OCI-LY7 (cell line): ENCODE measurements at regions not wholly inside any gene's neighbourhood (a gene's known extent, or its start where the extent isn't known, plus 50 kb on each side); places are given as distances from the start of the nearest gene placed in this dataset.

Experiments
- BruUV-seq: library from RNA; stranded (reverse); fragments of 400-500 nt; replicated peaks from 2 replicates; lab custom pipeline; 2021; lab: Mats Ljungman, UMichigan
- CTCF ChIA-PET: fragments of 300-600 bp; sonication (Branson Sonifier 250); formaldehyde crosslinking; loops from one replicate; lab custom pipeline; 2022; ENCODE audit warnings: antibody characterized with exemption; ENCODE audit not compliant: unreplicated experiment; lab: Charles Lee
- POLR2A ChIA-PET: fragments of 300-600 bp; sonication (Branson Sonifier 250); formaldehyde crosslinking; loops from one replicate; lab custom pipeline; 2022; ENCODE audit warnings: antibody characterized with exemption; lab: Charles Lee
- DNase-seq: peaks from one replicate; pipeline ENCODE4 v3.0.0-alpha.2; 2015; ENCODE audit warnings: low spot score
- H2AFZ ChIP-seq: fragments of 200-600 bp; sonication (generic), shearing (Covaris generic); 2 replicates; pipeline ENCODE4 v1.6.1; 2014; ENCODE audit warnings: mild to moderate bottlenecking, antibody characterized with exemption, low read length, moderate library complexity
- H3K27ac ChIP-seq: fragments of 200-600 bp; sonication (generic); 2 replicates; pipeline ENCODE4 v1.5.1; 2014; ENCODE audit warnings: mixed run types, low read depth, mild to moderate bottlenecking, moderate library complexity, low read length, inconsistent platforms; ENCODE audit not compliant: poor library complexity, severe bottlenecking
- H3K36me3 ChIP-seq: fragments of 200-600 bp; sonication (generic); 2 replicates; pipeline ENCODE4 v1.6.1; 2014; ENCODE audit warnings: mild to moderate bottlenecking, antibody characterized with exemption, low read length, moderate library complexity, mixed read lengths; ENCODE audit not compliant: insufficient read depth
- H3K4me1 ChIP-seq: fragments of 200-600 bp; sonication (generic); 2 replicates; pipeline ENCODE4 v1.5.1; 2014; ENCODE audit warnings: mild to moderate bottlenecking, low read length; ENCODE audit not compliant: insufficient read depth, poor library complexity, severe bottlenecking
- H3K4me2 ChIP-seq: fragments of 200-600 bp; sonication (generic); 2 replicates; pipeline ENCODE4 v1.6.1; 2014; ENCODE audit warnings: mild to moderate bottlenecking, low read length
- H3K4me3 ChIP-seq: fragments of 200-600 bp; sonication (generic); 2 replicates; pipeline ENCODE4 v1.5.1; 2014; ENCODE audit warnings: mild to moderate bottlenecking, low read depth, low read length; ENCODE audit not compliant: poor library complexity, severe bottlenecking
- H3K79me2 ChIP-seq: fragments of 200-600 bp; sonication (generic); 2 replicates; pipeline ENCODE4 v1.6.1; 2016; ENCODE audit warnings: low read depth, mild to moderate bottlenecking, low read length, moderate library complexity, mixed read lengths; ENCODE audit not compliant: insufficient read depth
- H3K9me2 ChIP-seq: fragments of 200-600 bp; sonication (generic); 2 replicates; pipeline ENCODE4 v1.6.1; 2016; ENCODE audit warnings: mild to moderate bottlenecking, low read length, mixed read lengths; ENCODE audit not compliant: insufficient read depth
- H3K9me3 ChIP-seq: fragments of 200-600 bp; sonication (generic); 2 replicates; pipeline ENCODE4 v1.6.1; 2014; ENCODE audit warnings: mild to moderate bottlenecking, mixed run types, low read length, mixed read lengths
- H4K20me1 ChIP-seq: fragments of 200-600 bp; sonication (generic); 2 replicates; pipeline ENCODE4 v1.6.1; 2014; ENCODE audit warnings: mild to moderate bottlenecking, antibody characterized with exemption, low read length, moderate library complexity, mixed read lengths; ENCODE audit not compliant: insufficient read depth
- CTCF ChIP-seq: fragments of 200-600 bp; sonication (generic); conservative IDR thresholded peaks from 2 replicates; pipeline ENCODE4 v1.5.1; 2014; ENCODE audit warnings: mild to moderate bottlenecking, antibody characterized with exemption, low read length, moderate library complexity, mixed read lengths
- EZH2phosphoT487 ChIP-seq: fragments of 200-600 bp; sonication (generic); IDR thresholded peaks from 2 replicates; pipeline ENCODE4 v1.6.1; 2018; ENCODE audit warnings: low read depth, borderline replicate concordance, mild to moderate bottlenecking, mixed run types, antibody characterized with exemption, low read length, moderate library complexity, mixed read lengths
- intact Hi-C: fragments of 100-400 bp; cut with micrococcal nuclease; formaldehyde crosslinking; loops from one replicate; pipeline ENCODE4 v1.10.0; 2022; ENCODE audit not compliant: unreplicated experiment

- DNase-seq, result no peak
- no peak for TF ChIP-seq EZH2phosphoT487
- TF ChIP-seq CTCF, result no peak
- CTCF ChIA-PET, result no interaction called here
Measured at GRCh38 chr3:34279901-34280300, 481.5 kb downstream of the PDCD6IP start.

DNA sequence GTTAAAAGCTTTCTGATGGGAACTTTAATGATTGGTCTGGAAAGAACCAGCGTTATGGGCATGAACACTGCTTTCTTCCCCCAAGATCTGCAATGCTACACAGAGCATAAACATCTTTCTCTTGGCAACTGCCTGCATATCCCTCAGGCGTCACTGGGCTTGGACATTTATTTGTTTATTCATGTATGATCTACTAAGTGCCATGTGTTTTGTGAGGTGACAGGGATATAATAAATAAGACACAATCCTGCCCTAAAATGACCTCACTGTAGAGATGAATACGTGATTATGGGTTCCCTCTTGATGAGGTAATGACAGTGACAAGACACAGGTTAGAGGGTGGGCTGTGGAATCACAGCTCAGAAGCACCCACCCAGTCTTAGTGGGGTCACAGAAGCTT is 485.3 kb downstream of the PDCD6IP start:
- Histone ChIP-seq H3K27ac (no peak overlapping the region), H2AFZ (no peak overlapping the region), H3K4me1 (no peaks in the 10 kb centered on the region), H4K20me1 (no peaks in the 10 kb centered on the region), H3K36me3 (no peaks in the 10 kb centered on the region), H3K4me3 (no peak overlapping the region), H3K4me2 (no peak overlapping the region), H3K9me2 (no peaks in the 10 kb centered on the region), H3K79me2 (no peaks in the 10 kb centered on the region), H3K9me3 (no peaks in the 10 kb centered on the region)
- ChIA-PET POLR2A (interaction anchor here (0.5 kb wide), 1 partner anchor 39 kb away, joined by 4 read pairs; no protein-coding TSS in a partner anchor), CTCF (no interaction called here)
- TF ChIP-seq EZH2phosphoT487 (no peak), CTCF (no peak)
- no peak for DNase-seq
- no TSS peak for BruUV-seq
- intact Hi-C loops, result no loop called here

More at GRCh38 chr3:34279901-34280300, 481.5 kb downstream of the PDCD6IP start:
- Histone ChIP-seq H3K4me1 (no peaks in the 10 kb centered on the region), H3K4me2 (no peak overlapping the region), H3K4me3 (no peak overlapping the region), H3K9me3 (no peaks in the 10 kb centered on the region), H3K9me2 (no peaks in the 10 kb centered on the region), H3K79me2 (no peaks in the 10 kb centered on the region), H4K20me1 (no peaks in the 10 kb centered on the region), H3K36me3 (no peaks in the 10 kb centered on the region), H3K27ac (no peak overlapping the region), H2AFZ (no peak overlapping the region)
- no TSS peak for BruUV-seq
- POLR2A ChIA-PET, result interaction anchor here (0.6 to 0.8 kb wide), 2 partner anchors 11 to 1447 kb away, joined by 4 read pairs; no protein-coding TSS in a partner anchor
- intact Hi-C loops, result loop anchor here (10.0 kb wide), 1 partner anchor 395 kb away; no protein-coding TSS in a partner anchor

DNA sequence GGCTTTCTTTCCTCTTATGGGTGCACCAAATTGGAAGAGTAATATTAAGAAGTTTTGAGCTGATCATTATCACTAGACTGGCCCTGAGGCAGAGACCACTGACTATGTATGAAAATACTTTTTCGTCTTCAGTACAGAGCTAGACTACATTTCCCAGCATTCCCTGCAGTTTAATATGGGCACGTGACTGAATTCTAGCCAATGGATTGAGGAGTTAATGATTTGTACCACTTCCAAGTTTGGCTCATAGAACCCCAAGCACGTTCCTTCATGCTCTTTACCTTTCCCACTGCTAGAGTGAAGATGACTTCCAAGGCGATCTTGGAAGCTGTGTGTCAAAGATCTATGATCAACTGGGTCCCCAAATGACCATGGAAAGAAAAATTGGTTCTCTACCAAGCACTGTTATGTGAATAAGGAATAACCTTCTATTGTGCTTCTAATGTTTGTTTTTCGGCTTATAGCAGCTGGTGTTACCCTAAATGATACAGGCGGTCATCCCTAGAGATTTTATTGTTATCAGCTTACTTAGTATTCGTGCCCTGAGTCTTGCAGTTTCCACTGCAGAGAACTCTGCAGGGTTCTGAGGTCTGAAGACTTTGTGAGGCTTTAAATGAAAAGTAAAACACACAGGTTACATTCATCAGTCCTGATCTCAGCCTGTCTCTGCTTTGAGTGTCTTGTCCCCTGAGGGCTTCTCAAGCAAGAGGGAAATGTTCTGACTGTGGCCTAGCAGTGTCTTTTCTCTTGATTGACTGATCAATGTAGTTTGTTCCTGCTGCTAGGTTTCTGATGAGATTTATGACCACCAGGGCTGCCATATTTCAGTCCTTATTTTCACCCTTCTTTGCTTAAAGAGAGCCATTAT is 486.8 kb downstream of the PDCD6IP start:
- no peak overlapping the region for H3K27ac ChIP-seq
- BruUV-seq, result no TSS peak
- intact Hi-C loops, result no loop called here
- H4K20me1 ChIP-seq, result no peaks in the 10 kb centered on the region
- ChIA-PET CTCF (no interaction called here), POLR2A (interaction anchor here (0.6 to 1.1 kb wide), 2 partner anchors 9 to 989 kb away, joined by 3 read pairs; no protein-coding TSS in a partner anchor)
- H2AFZ ChIP-seq, result no peak overlapping the region
- H3K36me3 ChIP-seq, result no peaks in the 10 kb centered on the region
- no peak overlapping the region for H3K4me3 ChIP-seq
- TF ChIP-seq CTCF, result no peak
- TF ChIP-seq EZH2phosphoT487, result no peak
- no peaks in the 10 kb centered on the region for H3K9me2 ChIP-seq
- DNase-seq, result no peak
- no peaks in the 10 kb centered on the region for H3K9me3 ChIP-seq
- no peaks in the 10 kb centered on the region for H3K79me2 ChIP-seq
- H3K4me2 ChIP-seq, result no peak overlapping the region
- no peaks in the 10 kb centered on the region for H3K4me1 ChIP-seq
